A673 (cell line): ENCODE measurements at regions not wholly inside any gene's neighbourhood (a gene's known extent, or its start where the extent isn't known, plus 50 kb on each side); places are given as distances from the start of the nearest gene placed in this dataset.

ENCODE experiments used
- BruUV-seq: library from RNA; stranded (reverse); fragments of 400-500 nt; replicated peaks from 2 replicates; lab custom pipeline; 2021; lab: Mats Ljungman, UMichigan
- CTCF ChIA-PET: fragments of 300-600 bp; sonication (Branson Sonifier 250); formaldehyde crosslinking; loops from one replicate; lab custom pipeline; 2022; ENCODE audit warnings: antibody characterized with exemption; lab: Charles Lee
- POLR2A ChIA-PET: fragments of 300-600 bp; sonication (Branson Sonifier 250); formaldehyde crosslinking; loops from one replicate; lab custom pipeline; 2022; ENCODE audit warnings: antibody characterized with exemption; ENCODE audit not compliant: low non-redundant PET; lab: Charles Lee
- DNase-seq: peaks from one replicate; pipeline ENCODE4 v3.0.0-alpha.2; 2015; ENCODE audit warnings: low spot score
- H3K27ac ChIP-seq: fragments of 200-600 bp; sonication (generic); 2 replicates; pipeline ENCODE4 v1.5.1; 2016; ENCODE audit warnings: mixed run types, low read depth, mild to moderate bottlenecking, mixed read lengths, antibody characterized with exemption, low read length; ENCODE audit not compliant: poor library complexity, severe bottlenecking
- H3K27me3 ChIP-seq: fragments of 200-600 bp; sonication (generic); replicated peaks from 2 replicates; pipeline ENCODE4 v1.6.1; 2017; ENCODE audit warnings: mixed run types, low read depth, mild to moderate bottlenecking, mixed read lengths, antibody characterized with exemption, low read length; ENCODE audit not compliant: insufficient read depth, poor library complexity
- H3K36me3 ChIP-seq: fragments of 200-600 bp; sonication (generic); 2 replicates; pipeline ENCODE4 v1.6.1; 2016; ENCODE audit warnings: mixed run types, mild to moderate bottlenecking, mixed read lengths, antibody characterized with exemption, low read length; ENCODE audit not compliant: insufficient read depth, poor library complexity, severe bottlenecking
- H3K4me1 ChIP-seq: fragments of 200-600 bp; sonication (generic); 2 replicates; pipeline ENCODE4 v1.6.1; 2017; ENCODE audit warnings: mixed run types, mild to moderate bottlenecking, mixed read lengths, antibody characterized with exemption, low read length; ENCODE audit not compliant: insufficient read depth, poor library complexity, severe bottlenecking
- H3K4me3 ChIP-seq: fragments of 200-600 bp; sonication (generic); 2 replicates; pipeline ENCODE4 v1.5.1; 2016; ENCODE audit warnings: low read depth, mixed run types, mild to moderate bottlenecking, mixed read lengths, low read length; ENCODE audit not compliant: poor library complexity, severe bottlenecking
- H3K9me3 ChIP-seq: fragments of 200-600 bp; sonication (generic); 2 replicates; pipeline ENCODE4 v1.6.1; 2016; ENCODE audit warnings: mixed run types, low read depth, mild to moderate bottlenecking, mixed read lengths, antibody characterized with exemption, low read length; ENCODE audit not compliant: poor library complexity, severe bottlenecking
- CTCF ChIP-seq: fragments of 300-800, 200-600 bp; sonication (generic); conservative IDR thresholded peaks from 2 replicates; pipeline ENCODE4 v1.5.1; 2017; ENCODE audit warnings: low read depth, mild to moderate bottlenecking, antibody characterized with exemption, low read length, moderate library complexity, mixed read lengths
- EZH2 ChIP-seq: fragments of 200-600 bp; sonication (generic); IDR thresholded peaks from 2 replicates; pipeline ENCODE4 v1.6.1; 2017; ENCODE audit warnings: borderline replicate concordance, low read depth, mild to moderate bottlenecking, mixed read lengths, antibody characterized with exemption, low read length; ENCODE audit not compliant: poor library complexity, severe bottlenecking
- intact Hi-C: fragments of 100-400 bp; cut with micrococcal nuclease; formaldehyde crosslinking; loops from one replicate; pipeline ENCODE4 v1.10.0; 2022; ENCODE audit not compliant: unreplicated experiment

DNA sequence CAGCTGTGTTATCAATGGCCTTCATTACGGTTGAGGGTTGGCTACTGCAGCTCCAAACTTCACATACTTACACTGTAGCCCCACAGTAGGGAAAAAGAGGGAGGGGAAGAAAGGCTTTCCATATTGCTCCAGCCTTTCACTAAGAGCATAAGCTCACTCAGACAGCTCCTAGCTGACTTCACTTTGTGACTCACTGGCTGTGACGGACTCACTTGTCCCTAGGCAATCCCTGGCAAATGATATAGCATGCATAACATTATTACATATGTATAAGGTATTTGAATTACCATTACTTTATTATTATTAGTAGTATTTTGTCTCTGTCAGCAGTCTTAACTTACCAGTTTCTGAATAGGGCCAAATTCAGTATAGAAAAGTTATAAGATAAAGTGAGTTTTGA is 350.7 kb downstream of the RMST start:
- Histone ChIP-seq H3K36me3 (no peaks in the 10 kb centered on the region), H3K9me3 (no peaks in the 10 kb centered on the region), H3K27me3 (peaks cover 18% of the 10 kb centered on the region), H3K27ac (no peak overlapping the region), H3K4me1 (no peaks in the 10 kb centered on the region), H3K4me3 (no peak overlapping the region)
- TF ChIP-seq CTCF (no peak), EZH2 (no peak)
- intact Hi-C loops = no loop called here
- POLR2A ChIA-PET = no interaction called here
- CTCF ChIA-PET = no interaction called here
- no TSS peak for BruUV-seq
- DNase-seq = no peak

- no peaks in the 10 kb centered on the region for H3K9me3 ChIP-seq
- no peak overlapping the region for H3K27ac ChIP-seq
- H3K36me3 ChIP-seq = no peaks in the 10 kb centered on the region
- no peaks in the 10 kb centered on the region for H3K4me1 ChIP-seq
- no peak for DNase-seq
- BruUV-seq = no TSS peak
- ChIA-PET CTCF (no interaction called here), POLR2A (no interaction called here)
- H3K4me3 ChIP-seq = no peak overlapping the region
- peaks cover 62% of the 10 kb centered on the region for H3K27me3 ChIP-seq
- TF ChIP-seq CTCF (no peak), EZH2 (no peak)
- intact Hi-C loops = no loop called here
These were observed 359.2 kb downstream of the RMST start for GRCh38 chr12:97821806-97822205.

- DNase-seq = no peak
- Histone ChIP-seq H3K36me3 (no peaks in the 10 kb centered on the region), H3K4me1 (no peaks in the 10 kb centered on the region), H3K27ac (no peak overlapping the region), H3K9me3 (no peaks in the 10 kb centered on the region), H3K4me3 (no peak overlapping the region), H3K27me3 (peaks cover 6% of the 10 kb centered on the region)
- intact Hi-C loops = no loop called here
- TF ChIP-seq EZH2 (no peak), CTCF (no peak)
- BruUV-seq = no TSS peak
- ChIA-PET POLR2A (no interaction called here), CTCF (no interaction called here)
These were observed 372.9 kb downstream of the RMST start for GRCh38 chr12:97835541-97835940.
